PC-9 (cell line): ENCODE measurements at regions not wholly inside any gene's neighbourhood (a gene's known extent, or its start where the extent isn't known, plus 50 kb on each side); places are given as distances from the start of the nearest gene placed in this dataset.

Source experiments
- CTCF ChIP-seq: fragments of 200-600 bp; sonication (generic); conservative IDR thresholded peaks from 2 replicates; pipeline ENCODE4 v1.6.1; 2017; ENCODE audit warnings: mixed run types, antibody characterized with exemption, mild to moderate bottlenecking, moderate library complexity
- EZH2 ChIP-seq: fragments of 200-600 bp; sonication (generic); IDR thresholded peaks from 2 replicates; pipeline ENCODE4 v1.8.0; 2017; ENCODE audit warnings: antibody characterized with exemption, low read depth

GRCh38 chr5:120098426-120098825 lies 365.7 kb upstream of the PRR16 start:
- TF ChIP-seq CTCF = no peak
- no peak for TF ChIP-seq EZH2
